ENCODE measurements at regions not wholly inside any gene's neighbourhood (a gene's known extent, or its start where the extent isn't known, plus 50 kb on each side); places are given as distances from the start of the nearest gene placed in this dataset.

DNA sequence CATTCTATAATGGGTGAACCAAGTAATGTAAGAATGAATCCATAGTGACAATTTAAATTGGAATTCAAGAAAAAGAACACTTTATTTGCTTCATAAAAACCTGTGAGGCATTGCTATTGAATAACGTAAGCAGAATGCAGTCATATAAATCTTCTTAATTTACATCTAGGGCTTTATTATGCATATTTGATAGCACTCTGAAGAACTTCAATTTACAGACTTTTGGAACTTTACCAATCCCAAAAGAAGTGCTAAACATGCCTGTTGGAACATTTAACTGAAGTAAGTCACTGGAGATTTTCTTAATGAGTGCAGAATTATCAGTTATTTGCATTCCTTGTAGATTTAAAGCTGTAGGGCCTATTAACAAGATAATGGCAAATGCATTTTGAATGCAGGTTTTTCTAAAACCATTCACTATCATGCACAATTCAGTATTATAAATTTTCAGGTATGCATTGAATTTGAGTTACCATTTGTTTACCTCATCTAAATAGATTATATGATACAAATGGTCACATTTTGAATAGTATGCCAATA lies 1181.2 kb downstream of the ARAP2 start:
- Histone ChIP-seq H3K27me3 (ENCODE audit: control insufficient read depth in 1 of 2, insufficient read depth in 2 of 2, low read length in 2 of 2) (no peaks in the 10 kb centered on the region), H3K4me1 (ENCODE audit: insufficient read depth, low read length) (no peaks in the 10 kb centered on the region), H3K9me3 (ENCODE audit: control insufficient read depth in 1 of 2, insufficient read depth in 1 of 2, low read length in 2 of 2) (no peaks in the 10 kb centered on the region), H3K27ac (ENCODE audit: low read depth in 1 of 2, low read length in 2 of 2) (no peak overlapping the region), H3K36me3 (ENCODE audit: insufficient read depth, low read length) (no peaks in the 10 kb centered on the region), H3K4me3 (ENCODE audit: low read length) (no peak overlapping the region)
- intact Hi-C loops (cut with DNase I, micrococcal nuclease) = no loop called here
- H3K27me3 Mint-ChIP-seq = no peaks in the 10 kb centered on the region
- peaks cover 7% of the 10 kb centered on the region for H3K9me3 Mint-ChIP-seq
- CTCF ChIA-PET = no interaction called here
- TF ChIP-seq, protein P1, sequence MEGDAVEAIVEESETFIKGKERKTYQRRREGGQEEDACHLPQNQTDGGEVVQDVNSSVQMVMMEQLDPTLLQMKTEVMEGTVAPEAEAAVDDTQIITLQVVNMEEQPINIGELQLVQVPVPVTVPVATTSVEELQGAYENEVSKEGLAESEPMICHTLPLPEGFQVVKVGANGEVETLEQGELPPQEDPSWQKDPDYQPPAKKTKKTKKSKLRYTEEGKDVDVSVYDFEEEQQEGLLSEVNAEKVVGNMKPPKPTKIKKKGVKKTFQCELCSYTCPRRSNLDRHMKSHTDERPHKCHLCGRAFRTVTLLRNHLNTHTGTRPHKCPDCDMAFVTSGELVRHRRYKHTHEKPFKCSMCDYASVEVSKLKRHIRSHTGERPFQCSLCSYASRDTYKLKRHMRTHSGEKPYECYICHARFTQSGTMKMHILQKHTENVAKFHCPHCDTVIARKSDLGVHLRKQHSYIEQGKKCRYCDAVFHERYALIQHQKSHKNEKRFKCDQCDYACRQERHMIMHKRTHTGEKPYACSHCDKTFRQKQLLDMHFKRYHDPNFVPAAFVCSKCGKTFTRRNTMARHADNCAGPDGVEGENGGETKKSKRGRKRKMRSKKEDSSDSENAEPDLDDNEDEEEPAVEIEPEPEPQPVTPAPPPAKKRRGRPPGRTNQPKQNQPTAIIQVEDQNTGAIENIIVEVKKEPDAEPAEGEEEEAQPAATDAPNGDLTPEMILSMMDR (IDR thresholded peaks at IDR 0.05) = no peak
- DNase-seq (no peak), ATAC-seq (ENCODE audit: poor library complexity) (no peak)
- POLR2A ChIA-PET = no interaction called here
- H3K4me1 Mint-ChIP-seq (ENCODE audit: low read depth) = no peaks in the 10 kb centered on the region
- H3K36me3 Mint-ChIP-seq (ENCODE audit: low read depth) = no peaks in the 10 kb centered on the region
- no peak overlapping the region for H3K4me3 Mint-ChIP-seq
- H3K27ac Mint-ChIP-seq = no peak overlapping the region

DNA sequence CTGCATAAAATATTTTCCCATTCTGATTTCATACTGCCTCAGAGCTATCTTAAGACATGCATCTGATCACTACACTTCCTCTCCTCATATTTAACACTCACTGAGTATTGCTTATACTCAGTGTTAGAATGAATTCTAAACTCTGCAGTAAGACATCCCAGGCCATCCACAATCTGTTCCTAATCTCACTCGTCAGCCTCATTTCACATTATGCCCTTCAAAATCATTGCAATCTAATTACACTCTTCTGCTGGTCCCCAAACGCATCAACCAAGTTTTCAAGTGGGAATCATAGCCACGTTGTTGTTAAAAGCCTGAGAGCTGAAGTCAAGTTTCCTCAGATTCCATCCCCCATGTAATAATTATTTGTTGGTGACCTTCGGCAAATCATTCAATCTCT lies 1177.9 kb downstream of the ARAP2 start:
- H3K27ac ChIP-seq (ENCODE audit: low read depth in 1 of 2, low read length in 2 of 2) = no peak overlapping the region
- no peaks in the 10 kb centered on the region for H3K36me3 ChIP-seq (ENCODE audit: insufficient read depth, low read length)
- no peaks in the 10 kb centered on the region for H3K36me3 Mint-ChIP-seq (ENCODE audit: low read depth)
- no peak overlapping the region for H3K4me3 ChIP-seq (ENCODE audit: low read length)
- POLR2A ChIA-PET = interaction anchor here (0.7 kb wide), 1 partner anchor 493 kb away, joined by 3 read pairs; no protein-coding TSS in a partner anchor
- TF ChIP-seq, protein P1 (IDR thresholded peaks at IDR 0.05) = no peak
- CTCF ChIA-PET = no interaction called here
- no peaks in the 10 kb centered on the region for H3K4me1 Mint-ChIP-seq (ENCODE audit: low read depth)
- H3K27ac Mint-ChIP-seq = no peak overlapping the region
- H3K27me3 Mint-ChIP-seq = no peaks in the 10 kb centered on the region
- intact Hi-C loops (cut with DNase I, micrococcal nuclease) = no loop called here
- no peaks in the 10 kb centered on the region for H3K9me3 ChIP-seq (ENCODE audit: control insufficient read depth in 1 of 2, insufficient read depth in 1 of 2, low read length in 2 of 2)
- peaks cover 7% of the 10 kb centered on the region for H3K9me3 Mint-ChIP-seq
- H3K4me3 Mint-ChIP-seq = no peak overlapping the region
- no peaks in the 10 kb centered on the region for H3K27me3 ChIP-seq (ENCODE audit: control insufficient read depth in 1 of 2, insufficient read depth in 2 of 2, low read length in 2 of 2)
- ATAC-seq (ENCODE audit: poor library complexity) (no peak), DNase-seq (no peak)
- H3K4me1 ChIP-seq (ENCODE audit: insufficient read depth, low read length) = no peaks in the 10 kb centered on the region

DNA sequence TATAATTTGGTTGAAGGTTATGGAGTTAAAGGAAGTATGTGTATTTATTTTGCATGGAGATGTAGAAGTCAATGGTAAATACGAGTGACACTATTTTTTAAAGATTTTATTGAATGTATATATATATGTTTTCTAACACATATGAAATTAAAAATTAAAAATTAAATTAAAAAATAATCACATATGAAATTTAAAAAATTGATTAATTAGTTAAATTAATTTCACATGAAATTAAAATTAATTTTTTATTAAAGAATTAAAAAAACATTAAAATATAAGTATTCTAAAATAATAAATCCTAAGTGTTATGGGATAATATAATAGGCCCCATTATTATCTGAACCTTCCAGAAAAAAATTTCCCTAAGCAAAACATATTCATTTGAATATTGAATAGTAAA lies 1163.5 kb downstream of the ARAP2 start:
- ATAC-seq (ENCODE audit: poor library complexity) (no peak), DNase-seq (no peak)
- Mint-ChIP-seq H3K4me1 (ENCODE audit: low read depth) (no peaks in the 10 kb centered on the region), H3K36me3 (ENCODE audit: low read depth) (no peaks in the 10 kb centered on the region), H3K27ac (no peak overlapping the region), H3K27me3 (no peaks in the 10 kb centered on the region), H3K9me3 (peaks cover 2% of the 10 kb centered on the region), H3K4me3 (no peak overlapping the region)
- no peaks in the 10 kb centered on the region for H3K36me3 ChIP-seq (ENCODE audit: insufficient read depth, low read length)
- POLR2A ChIA-PET = no interaction called here
- H3K27ac ChIP-seq (ENCODE audit: low read depth in 1 of 2, low read length in 2 of 2) = no peak overlapping the region
- TF ChIP-seq, protein P1 (IDR thresholded peaks at IDR 0.05) = no peak
- CTCF ChIA-PET = no interaction called here
- H3K9me3 ChIP-seq (ENCODE audit: control insufficient read depth in 1 of 2, insufficient read depth in 1 of 2, low read length in 2 of 2) = peaks cover 0 to 17% of the 10 kb centered on the region in 2 experiments
- no peaks in the 10 kb centered on the region for H3K4me1 ChIP-seq (ENCODE audit: insufficient read depth, low read length)
- H3K27me3 ChIP-seq (ENCODE audit: control insufficient read depth in 1 of 2, insufficient read depth in 2 of 2, low read length in 2 of 2) = no peaks in the 10 kb centered on the region
- no peak overlapping the region for H3K4me3 ChIP-seq (ENCODE audit: low read length)
- intact Hi-C loops (cut with DNase I, micrococcal nuclease) = no loop called here
